ENCODE measurements at regions not wholly inside any gene's neighbourhood (a gene's known extent, or its start where the extent isn't known, plus 50 kb on each side); places are given as distances from the start of the nearest gene placed in this dataset.

DNA sequence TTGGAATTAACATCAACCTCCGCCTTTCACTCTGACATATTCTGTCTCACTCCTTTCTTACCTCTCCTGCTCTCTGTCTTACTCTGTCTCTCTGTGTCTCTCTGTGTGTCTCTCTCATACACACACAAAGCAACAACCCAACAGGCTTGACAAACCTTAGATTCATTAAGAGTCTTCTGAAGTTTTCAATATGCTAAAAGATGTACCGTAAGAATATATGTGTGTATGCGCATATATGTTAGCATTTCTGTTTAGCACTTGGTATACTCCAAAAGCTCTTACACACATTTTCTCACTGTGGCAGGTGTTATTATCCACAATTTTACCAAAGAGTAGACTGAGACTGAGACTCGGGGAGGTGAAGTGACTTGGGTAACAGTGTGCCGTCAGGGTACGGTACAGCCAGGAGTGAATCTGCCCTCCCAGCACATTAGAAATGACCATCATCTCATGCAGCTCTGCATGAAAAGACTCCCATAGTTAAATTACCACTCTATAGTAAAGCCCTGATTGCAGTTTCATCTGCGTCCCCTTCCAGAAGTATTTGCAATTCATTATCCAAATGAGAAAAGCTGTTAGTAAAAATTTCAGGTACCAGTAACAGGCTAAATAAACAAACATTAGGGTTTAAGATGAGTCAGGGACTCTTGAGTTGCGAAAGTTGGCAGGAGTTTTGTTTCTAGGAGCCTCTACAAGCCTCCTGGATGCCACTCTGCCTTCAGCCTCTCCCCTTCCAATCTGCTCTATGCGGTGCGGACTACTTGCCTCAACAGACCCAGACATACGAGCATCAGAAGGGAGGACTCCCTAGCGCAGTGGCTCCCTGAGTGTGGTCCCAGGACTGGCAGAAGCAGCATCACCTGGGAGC lies 195.2 kb upstream of the TMEM45B start:
- peaks cover 0 to 13% (median 0%) of the 10 kb centered on the region in 3 donors for H3K27me3 ChIP-seq
- no peaks in the 10 kb centered on the region for H3K9me3 ChIP-seq
- 89 to 93% methylated on average over 12 of the region's 12 CpGs for WGBS, 2 donors
- no peaks in the 10 kb centered on the region for H3K4me1 ChIP-seq
- no peaks in the 10 kb centered on the region for H3K36me3 ChIP-seq
- TF ChIP-seq POLR2A (IDR thresholded peaks at IDR 0.05) (no peak), POLR2AphosphoS5 (IDR thresholded peaks at IDR 0.05) (no peak), EP300 (IDR thresholded peaks at IDR 0.05) (no peak)
- TF ChIP-seq, protein P1, sequence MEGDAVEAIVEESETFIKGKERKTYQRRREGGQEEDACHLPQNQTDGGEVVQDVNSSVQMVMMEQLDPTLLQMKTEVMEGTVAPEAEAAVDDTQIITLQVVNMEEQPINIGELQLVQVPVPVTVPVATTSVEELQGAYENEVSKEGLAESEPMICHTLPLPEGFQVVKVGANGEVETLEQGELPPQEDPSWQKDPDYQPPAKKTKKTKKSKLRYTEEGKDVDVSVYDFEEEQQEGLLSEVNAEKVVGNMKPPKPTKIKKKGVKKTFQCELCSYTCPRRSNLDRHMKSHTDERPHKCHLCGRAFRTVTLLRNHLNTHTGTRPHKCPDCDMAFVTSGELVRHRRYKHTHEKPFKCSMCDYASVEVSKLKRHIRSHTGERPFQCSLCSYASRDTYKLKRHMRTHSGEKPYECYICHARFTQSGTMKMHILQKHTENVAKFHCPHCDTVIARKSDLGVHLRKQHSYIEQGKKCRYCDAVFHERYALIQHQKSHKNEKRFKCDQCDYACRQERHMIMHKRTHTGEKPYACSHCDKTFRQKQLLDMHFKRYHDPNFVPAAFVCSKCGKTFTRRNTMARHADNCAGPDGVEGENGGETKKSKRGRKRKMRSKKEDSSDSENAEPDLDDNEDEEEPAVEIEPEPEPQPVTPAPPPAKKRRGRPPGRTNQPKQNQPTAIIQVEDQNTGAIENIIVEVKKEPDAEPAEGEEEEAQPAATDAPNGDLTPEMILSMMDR (IDR thresholded peaks at IDR 0.05), result no peak
- intact Hi-C loops (cut with DNase I), result no loop called here
- H3K27ac ChIP-seq, result no peak overlapping the region
- no peak overlapping the region for H3K4me3 ChIP-seq
- DNase-seq, result no peak

DNA sequence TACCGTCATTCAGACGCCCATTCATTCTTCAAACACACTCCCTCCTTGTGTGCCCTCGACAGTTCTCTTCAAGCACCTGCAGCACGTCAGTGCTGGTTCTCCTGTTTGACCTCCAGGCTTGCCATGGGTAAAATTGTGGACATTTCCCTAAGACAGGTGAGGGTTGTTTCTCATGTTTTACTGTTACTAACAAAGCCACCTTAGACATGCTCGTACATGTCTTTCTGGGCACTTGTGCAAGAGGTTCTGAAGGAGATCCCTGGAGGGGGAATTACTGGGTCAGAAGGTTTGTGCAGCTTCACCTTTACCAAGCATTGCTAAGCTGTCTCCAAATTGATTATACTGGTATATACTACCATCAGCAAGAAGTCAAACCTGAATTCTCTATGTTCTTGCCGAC lies 189.7 kb upstream of the TMEM45B start:
- Histone ChIP-seq H3K9me3 (peaks cover 0 to 3% (median 0%) of the 10 kb centered on the region in 4 donors), H3K4me3 (no peak overlapping the region), H3K27ac (no peak overlapping the region), H3K27me3 (no peaks in the 10 kb centered on the region), H3K36me3 (no peaks in the 10 kb centered on the region), H3K4me1 (no peaks in the 10 kb centered on the region)
- WGBS, 2 donors, result 79 to 80% methylated on average over 6 of the region's 6 CpGs
- DNase-seq, result no peak
- intact Hi-C loops (cut with DNase I), result no loop called here
- TF ChIP-seq POLR2A (IDR thresholded peaks at IDR 0.05), result no peak
- no peak for TF ChIP-seq EP300 (IDR thresholded peaks at IDR 0.05)
- TF ChIP-seq, protein P1 (IDR thresholded peaks at IDR 0.05), result no peak
- TF ChIP-seq POLR2AphosphoS5 (IDR thresholded peaks at IDR 0.05), result no peak

DNA sequence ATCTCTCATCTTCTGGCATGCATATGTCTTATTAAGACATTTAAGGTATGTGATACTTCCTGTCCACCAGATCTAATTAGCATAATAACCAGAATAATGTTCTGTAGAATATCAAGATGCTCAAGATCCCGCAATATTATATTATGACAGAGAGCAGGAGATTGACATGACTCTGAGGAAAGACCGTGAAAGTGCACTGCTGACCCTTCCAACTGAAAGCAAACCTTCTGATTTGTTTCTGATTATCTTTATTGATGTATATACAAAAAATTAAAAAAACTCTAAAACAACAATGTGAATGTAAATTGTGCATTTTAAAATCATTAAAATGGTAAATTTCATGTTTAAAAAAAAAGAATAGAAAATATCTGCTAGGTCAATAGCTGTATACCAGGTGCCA lies 184.4 kb upstream of the TMEM45B start:
- Histone ChIP-seq H3K36me3 (no peaks in the 10 kb centered on the region), H3K9me3 (peaks cover 0 to 3% (median 0%) of the 10 kb centered on the region in 4 donors), H3K27me3 (no peaks in the 10 kb centered on the region), H3K4me3 (no peak overlapping the region), H3K4me1 (no peaks in the 10 kb centered on the region), H3K27ac (no peak overlapping the region)
- DNase-seq, result no peak
- no peak for TF ChIP-seq POLR2A (IDR thresholded peaks at IDR 0.05)
- no peak for TF ChIP-seq EP300 (IDR thresholded peaks at IDR 0.05)
- no peak for TF ChIP-seq POLR2AphosphoS5 (IDR thresholded peaks at IDR 0.05)
- TF ChIP-seq, protein P1 (IDR thresholded peaks at IDR 0.05), result no peak
- 91 to 92% methylated on average over 2 of the region's 2 CpGs for WGBS, 2 donors
- intact Hi-C loops (cut with DNase I), result no loop called here

DNA sequence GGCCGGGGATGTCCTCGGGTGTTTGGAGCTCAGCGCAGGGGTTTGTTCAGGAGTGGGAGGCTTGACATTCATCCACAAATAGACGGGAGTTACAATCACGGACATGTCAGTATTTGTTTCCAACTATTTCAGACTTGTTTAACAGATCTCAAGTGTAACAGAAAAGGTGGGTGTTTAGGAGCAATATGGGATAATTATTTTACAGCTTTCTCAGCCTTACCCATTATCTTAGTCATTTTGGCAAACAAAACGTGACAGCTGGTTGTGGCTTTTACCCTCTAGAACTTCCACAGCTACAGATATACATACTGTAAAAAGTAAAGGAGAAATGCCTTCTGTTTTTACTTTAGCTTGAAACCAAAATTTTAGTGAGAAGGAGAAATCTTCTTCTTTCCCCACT lies 178.7 kb upstream of the TMEM45B start:
- TF ChIP-seq, protein P1 (IDR thresholded peaks at IDR 0.05), result no peak
- TF ChIP-seq EP300 (IDR thresholded peaks at IDR 0.05), result no peak
- TF ChIP-seq POLR2AphosphoS5 (IDR thresholded peaks at IDR 0.05), result no peak
- no peak for TF ChIP-seq POLR2A (IDR thresholded peaks at IDR 0.05)
- no peaks in the 10 kb centered on the region for H3K4me1 ChIP-seq
- H3K9me3 ChIP-seq, result no peaks in the 10 kb centered on the region
- intact Hi-C loops (cut with DNase I), result no loop called here
- H3K36me3 ChIP-seq, result no peaks in the 10 kb centered on the region
- no peak for DNase-seq
- H3K4me3 ChIP-seq, result no peak overlapping the region
- no peak overlapping the region for H3K27ac ChIP-seq
- no peaks in the 10 kb centered on the region for H3K27me3 ChIP-seq
- WGBS, 2 donors, result 27 to 66% methylated on average over 6 of the region's 6 CpGs

Measured in sigmoid colon (tissue), 6 donors.